HCT116 (cell line): ENCODE measurements at regions not wholly inside any gene's neighbourhood (a gene's known extent, or its start where the extent isn't known, plus 50 kb on each side); places are given as distances from the start of the nearest gene placed in this dataset.

ENCODE experiments used
- CTCF ChIP-seq, 3 experiments: fragments of 200-600 bp in 1 of 3; sonication (generic) in 1 of 3; IDR thresholded peaks in 2 of 3; conservative IDR thresholded peaks in 1 of 3; 2 replicates each; pipeline ENCODE4 v1.5.1; 2012 to 2017; ENCODE audit warnings: low read depth in 2 of 3, low read length in 2 of 3, antibody characterized with exemption in 1 of 3, borderline replicate concordance in 1 of 3, control low read depth in 1 of 3, mild to moderate bottlenecking in 1 of 3, mixed read lengths in 1 of 3, mixed run types in 1 of 3, moderate library complexity in 1 of 3; ENCODE audit not compliant: insufficient read depth in 1 of 3
- EGR1 ChIP-seq: IDR thresholded peaks from 2 replicates; pipeline ENCODE4 v1.6.1; 2012; ENCODE audit warnings: low read depth
- EZH2 ChIP-seq: fragments of 200-600 bp; sonication (generic); IDR thresholded peaks from 2 replicates; pipeline ENCODE4 v1.6.1; 2017; ENCODE audit warnings: antibody characterized with exemption, mixed run types
- EZH2phosphoT487 ChIP-seq: fragments of 200-600 bp; IDR thresholded peaks from 2 replicates; pipeline ENCODE4 v1.6.1; 2018; ENCODE audit warnings: antibody characterized with exemption, borderline replicate concordance
- JUND ChIP-seq: IDR thresholded peaks from 2 replicates; pipeline ENCODE4 v1.6.1; 2012
- POLR2AphosphoS5 ChIP-seq: IDR thresholded peaks from 2 replicates; pipeline ENCODE4 v1.6.1; 2011; ENCODE audit warnings: mild to moderate bottlenecking, low read depth, low read length, moderate library complexity

- no peak for TF ChIP-seq CTCF (IDR thresholded peaks at IDR 0.05 in 2 of 3, conservative IDR thresholded peaks at IDR 0.05 in 1 of 3; ENCODE audit: borderline replicate concordance in 1 of 3, insufficient read depth in 1 of 3, low read depth in 2 of 3, low read length in 2 of 3)
- TF ChIP-seq POLR2AphosphoS5, result no peak
- TF ChIP-seq JUND, result no peak
- no peak for TF ChIP-seq EGR1
- TF ChIP-seq EZH2, result no peak
- no peak for TF ChIP-seq EZH2phosphoT487
Measured at GRCh38 chr1:209218981-209219380, 364.5 kb upstream of the CAMK1G start.
